ENCODE measurements at regions not wholly inside any gene's neighbourhood (a gene's known extent, or its start where the extent isn't known, plus 50 kb on each side); places are given as distances from the start of the nearest gene placed in this dataset.
A peak's percentile ranks its signal among the peaks of the same experiment; 100 is the strongest.
"Not testable (repeated sequence)": the region's sequence is repeated elsewhere in the genome, so short reads cannot be mapped to it uniquely, and the experiment has no call there.

- DNase-seq = no peak
These were observed 137.2 kb downstream of the SPP2 start for GRCh38 chr2:234187646-234188174.

GRCh38 chr2:234181121-234181520, 130.6 kb downstream of the SPP2 start:
- no peak for DNase-seq

- no peak for DNase-seq
These were observed 128.5 kb downstream of the SPP2 start for GRCh38 chr2:234179031-234179363.

GRCh38 chr2:234178330-234179030, 128.0 kb downstream of the SPP2 start:
- DNase-seq = no peak

GRCh38 chr2:234175649-234176048, 125.1 kb downstream of the SPP2 start:
- DNase-seq = no peak

- no peak for DNase-seq
These were observed 124.2 kb downstream of the SPP2 start for GRCh38 chr2:234174742-234175141.

- DNase-seq = no peak
These were observed 122.0 kb downstream of the SPP2 start for GRCh38 chr2:234172532-234172931.

GRCh38 chr2:234172066-234172465, 121.6 kb downstream of the SPP2 start:
- DNase-seq = no peak

- no peak for DNase-seq
These were observed 121.2 kb downstream of the SPP2 start for GRCh38 chr2:234171666-234172065.

GRCh38 chr2:234169674-234170073, 119.2 kb downstream of the SPP2 start:
- no peak for DNase-seq

- DNase-seq = not testable (repeated sequence)
These were observed 118.4 kb downstream of the SPP2 start for GRCh38 chr2:234168605-234169570.

GRCh38 chr2:234166531-234166930, 116.0 kb downstream of the SPP2 start:
- no peak for DNase-seq

GRCh38 chr2:234165421-234165820, 114.9 kb downstream of the SPP2 start:
- peak; percentile 81 for DNase-seq

- DNase-seq = peak; percentile 38
These were observed 114.3 kb downstream of the SPP2 start for GRCh38 chr2:234164493-234165413.

- DNase-seq = no peak
These were observed 113.1 kb downstream of the SPP2 start for GRCh38 chr2:234163510-234164045.

GRCh38 chr2:234162861-234163260, 112.4 kb downstream of the SPP2 start:
- no peak for DNase-seq

GRCh38 chr2:234161932-234162331, 111.4 kb downstream of the SPP2 start:
- DNase-seq = no peak

GRCh38 chr2:234158812-234159211, 108.3 kb downstream of the SPP2 start:
- DNase-seq = no peak

- no peak for DNase-seq
These were observed 107.5 kb downstream of the SPP2 start for GRCh38 chr2:234157817-234158588.

- no peak for DNase-seq
These were observed 105.8 kb downstream of the SPP2 start for GRCh38 chr2:234156326-234156725.

- not testable (repeated sequence) for DNase-seq
These were observed 102.3 kb downstream of the SPP2 start for GRCh38 chr2:234152835-234153234.

Measured in skin of body (tissue), 1 donor.